Smooth muscle cell (in vitro differentiated cells): ENCODE measurements at regions not wholly inside any gene's neighbourhood (a gene's known extent, or its start where the extent isn't known, plus 50 kb on each side); places are given as distances from the start of the nearest gene placed in this dataset.

ENCODE experiments used
- DNase-seq: peaks from one replicate; lab custom pipeline; 2025; ENCODE audit not compliant: unreplicated experiment; lab: John Stamatoyannopoulos, UW
- H2AFZ ChIP-seq: fragments of 200-600 bp; sonication (generic); 2 replicates; pipeline ENCODE4 v1.6.0; 2016; ENCODE audit warnings: antibody characterized with exemption, low read depth, mild to moderate bottlenecking
- H3F3A ChIP-seq: fragments of 200-600 bp; sonication (generic); 2 replicates; pipeline ENCODE4 v1.6.0; 2017; ENCODE audit warnings: antibody characterized with exemption, low read depth
- H3K27ac ChIP-seq: fragments of 200-600 bp; sonication (generic); 2 replicates; pipeline ENCODE4 v1.5.1; 2016; ENCODE audit warnings: low read depth, mild to moderate bottlenecking
- H3K27me3 ChIP-seq: fragments of 200-600 bp; sonication (generic); 2 replicates; pipeline ENCODE4 v1.6.1; 2016; ENCODE audit warnings: low read depth, mild to moderate bottlenecking
- H3K36me3 ChIP-seq: fragments of 200-600 bp; sonication (generic); 2 replicates; pipeline ENCODE4 v1.5.1; 2016; ENCODE audit warnings: low read depth
- H3K4me1 ChIP-seq: fragments of 200-600 bp; sonication (generic); 2 replicates; pipeline ENCODE4 v1.5.1; 2016; ENCODE audit warnings: low read depth
- H3K4me2 ChIP-seq: fragments of 200-600 bp; sonication (generic); 2 replicates; pipeline ENCODE4 v1.6.0; 2016; ENCODE audit warnings: mild to moderate bottlenecking
- H3K4me3 ChIP-seq: fragments of 200-600 bp; sonication (generic); 2 replicates; pipeline ENCODE4 v1.5.1; 2016; ENCODE audit warnings: mild to moderate bottlenecking
- H3K79me2 ChIP-seq: fragments of 200-600 bp; sonication (generic); 2 replicates; pipeline ENCODE4 v1.6.0; 2016; ENCODE audit warnings: low read depth, mild to moderate bottlenecking
- H3K9ac ChIP-seq: fragments of 200-600 bp; sonication (generic); 2 replicates; pipeline ENCODE4 v1.6.0; 2016; ENCODE audit warnings: low read depth
- H3K9me3 ChIP-seq: fragments of 200-600 bp; sonication (generic); replicated peaks from 2 replicates; pipeline ENCODE4 v1.5.1; 2016; ENCODE audit warnings: low read depth
- H4K20me1 ChIP-seq: fragments of 200-600 bp; sonication (generic); 2 replicates; pipeline ENCODE4 v1.6.0; 2016; ENCODE audit warnings: low read depth
- CTCF ChIP-seq: fragments of 200-600 bp; sonication (generic); IDR thresholded peaks from 2 replicates; pipeline ENCODE4 v1.5.1; 2017; ENCODE audit warnings: borderline replicate concordance, mild to moderate bottlenecking, antibody characterized with exemption; ENCODE audit not compliant: insufficient read depth, poor library complexity, severe bottlenecking
- WGBS: methylation state at CpG from one replicate; pipeline ENCODE4 v1.1.7; 2016; ENCODE audit warnings: low lambda C conversion rate; 5-methylcytosine and 5-hydroxymethylcytosine counted together

GRCh38 chr6:21771626-21772320 lies 178.2 kb downstream of the SOX4 start:
- peaks cover 21% of the 10 kb centered on the region for H3F3A ChIP-seq
- H3K9me3 ChIP-seq, result no peaks in the 10 kb centered on the region
- H4K20me1 ChIP-seq, result no peaks in the 10 kb centered on the region
- 54% methylated on average over 4 of the region's 4 CpGs for WGBS
- no peak for DNase-seq
- H3K27me3 ChIP-seq, result no peaks in the 10 kb centered on the region
- H3K9ac ChIP-seq, result no peak overlapping the region
- H3K79me2 ChIP-seq, result no peaks in the 10 kb centered on the region
- H2AFZ ChIP-seq, result no peak overlapping the region
- peak overlapping the region; percentile 61 for H3K4me2 ChIP-seq
- no peak for TF ChIP-seq CTCF
- no peaks in the 10 kb centered on the region for H3K36me3 ChIP-seq
- peaks cover 56% of the 10 kb centered on the region for H3K4me1 ChIP-seq
- no peak overlapping the region for H3K4me3 ChIP-seq
- no peak overlapping the region for H3K27ac ChIP-seq

GRCh38 chr6:21772477-21772876 lies 178.9 kb downstream of the SOX4 start:
- Histone ChIP-seq H3K27me3 (no peaks in the 10 kb centered on the region), H3K27ac (no peak overlapping the region)

GRCh38 chr6:21772884-21773575 lies 179.5 kb downstream of the SOX4 start:
- Histone ChIP-seq H3K4me1 (peaks cover 48% of the 10 kb centered on the region), H3F3A (peaks cover 16% of the 10 kb centered on the region), H4K20me1 (no peaks in the 10 kb centered on the region), H3K4me2 (peak overlapping the region; percentile 61), H3K36me3 (no peaks in the 10 kb centered on the region), H3K79me2 (no peaks in the 10 kb centered on the region), H3K4me3 (no peak overlapping the region), H2AFZ (no peak overlapping the region), H3K9me3 (no peaks in the 10 kb centered on the region), H3K27ac (no peak overlapping the region), H3K27me3 (no peaks in the 10 kb centered on the region), H3K9ac (no peak overlapping the region)
- no peak for DNase-seq
- 25% methylated on average over 9 of the region's 9 CpGs for WGBS
- no peak for TF ChIP-seq CTCF

More at GRCh38 chr6:21772477-21772876, 178.9 kb downstream of the SOX4 start:
- no peaks in the 10 kb centered on the region for H3K36me3 ChIP-seq
- no peak overlapping the region for H3K4me3 ChIP-seq
- no peak for DNase-seq
- H3K79me2 ChIP-seq, result no peaks in the 10 kb centered on the region
- peaks cover 21% of the 10 kb centered on the region for H3F3A ChIP-seq
- H4K20me1 ChIP-seq, result no peaks in the 10 kb centered on the region
- H3K9ac ChIP-seq, result no peak overlapping the region
- peak overlapping the region; percentile 61 for H3K4me2 ChIP-seq
- no peak overlapping the region for H2AFZ ChIP-seq
- peaks cover 54% of the 10 kb centered on the region for H3K4me1 ChIP-seq
- no peaks in the 10 kb centered on the region for H3K9me3 ChIP-seq
- TF ChIP-seq CTCF, result no peak
